Right renal pelvis (tissue), 4 donors: ENCODE measurements at regions not wholly inside any gene's neighbourhood (a gene's known extent, or its start where the extent isn't known, plus 50 kb on each side); places are given as distances from the start of the nearest gene placed in this dataset.

Experiments
- DNase-seq, 4 donors: peaks; one replicate each; pipeline ENCODE4 v3.0.0-alpha.2; 2013; ENCODE audit warnings: low read depth in 4 of 4, low spot score in 3 of 4, missing footprints in 1 of 4

GRCh38 chr18:53757328-53757727, 467.1 kb downstream of the MBD2 start:
- DNase-seq, result no peak

DNA sequence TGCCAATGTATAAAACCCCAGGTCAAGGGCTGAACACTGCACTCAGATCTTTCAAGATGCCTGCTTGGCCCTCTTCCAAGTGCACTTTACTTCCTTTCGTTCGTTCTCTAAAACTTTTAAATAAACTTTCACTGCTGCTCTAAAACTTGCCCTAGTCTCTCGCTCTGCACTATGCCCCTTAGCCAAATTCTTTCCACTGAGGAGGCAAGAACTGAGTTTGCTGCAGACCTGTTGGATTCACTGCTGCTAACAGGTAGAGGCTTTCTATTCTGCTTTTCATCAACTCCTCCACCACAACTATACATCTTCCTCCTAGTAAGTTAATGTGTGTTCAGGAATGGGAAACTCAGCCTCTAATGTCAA, 467.9 kb downstream of the MBD2 start:
- DNase-seq, result no peak

DNA sequence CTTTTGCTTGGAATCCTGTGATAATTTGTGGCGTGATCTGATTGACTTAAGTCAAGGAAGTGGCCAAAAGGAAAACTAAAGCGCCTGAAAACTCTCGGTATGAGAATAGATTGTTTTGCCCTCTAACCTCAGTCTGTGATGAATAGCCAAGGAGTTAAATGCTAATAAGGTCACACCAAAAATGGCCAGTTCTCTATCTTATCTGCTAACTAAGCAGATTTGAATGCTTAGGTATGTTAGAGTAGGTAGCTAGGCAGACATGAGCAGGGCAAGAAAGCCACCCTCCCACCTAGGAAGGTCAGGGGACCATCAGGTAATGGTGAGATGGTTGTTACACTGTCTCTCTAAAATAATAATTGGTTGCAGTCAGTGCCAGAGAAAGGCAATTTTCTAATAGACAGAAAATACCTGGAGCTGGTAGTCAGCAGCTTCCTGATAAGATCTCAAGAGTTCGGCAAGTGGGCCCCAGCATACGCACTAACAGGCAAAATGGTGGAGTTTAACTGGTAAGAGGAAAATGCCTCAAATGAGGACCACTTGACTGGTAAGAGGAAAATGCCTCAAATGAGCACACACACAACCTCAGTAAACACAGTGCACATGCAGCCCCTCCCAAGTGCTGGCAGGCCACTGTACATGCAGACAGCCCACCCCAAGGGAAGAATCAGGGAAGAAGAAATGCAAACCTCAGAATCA, 468.4 kb downstream of the MBD2 start:
- DNase-seq, result no peak

DNA sequence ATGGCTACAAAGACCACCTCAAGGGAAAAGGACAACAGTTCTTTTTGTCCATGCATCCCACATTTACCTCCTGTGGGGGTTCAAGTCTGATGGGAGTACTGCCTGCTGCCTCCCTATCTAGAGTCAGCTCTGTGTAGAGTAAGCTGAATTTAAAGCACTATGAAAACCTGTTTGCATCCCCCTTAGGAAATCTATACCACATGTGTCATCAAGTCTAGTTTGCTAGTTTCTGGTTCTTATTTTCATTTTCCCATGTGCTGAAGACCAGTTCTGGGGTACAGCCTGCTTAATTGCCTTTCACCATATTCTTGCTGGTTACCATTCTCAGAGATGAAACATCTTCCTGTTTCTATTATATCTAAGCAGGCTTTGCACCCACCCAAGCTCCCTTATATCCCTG, 470.3 kb downstream of the MBD2 start:
- DNase-seq, result no peak

DNA sequence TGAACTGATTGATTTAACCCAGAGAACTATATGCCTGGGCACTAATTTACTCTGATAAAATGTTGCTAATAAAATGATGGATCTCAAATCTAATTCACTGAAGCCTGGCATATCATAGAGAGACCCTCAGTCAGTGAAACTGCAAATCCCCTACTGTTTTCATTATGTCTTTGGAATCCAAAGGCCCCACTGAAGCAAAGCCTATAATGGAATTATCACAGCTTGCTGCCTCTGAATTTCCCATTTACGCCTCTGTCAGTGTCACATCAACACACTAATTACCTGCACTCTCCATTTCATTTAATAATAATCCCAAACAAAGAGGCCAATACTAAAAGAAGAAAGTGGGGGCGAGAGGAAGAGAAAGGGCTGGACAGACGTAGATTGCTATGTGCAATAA, 470.9 kb downstream of the MBD2 start:
- no peak for DNase-seq

DNA sequence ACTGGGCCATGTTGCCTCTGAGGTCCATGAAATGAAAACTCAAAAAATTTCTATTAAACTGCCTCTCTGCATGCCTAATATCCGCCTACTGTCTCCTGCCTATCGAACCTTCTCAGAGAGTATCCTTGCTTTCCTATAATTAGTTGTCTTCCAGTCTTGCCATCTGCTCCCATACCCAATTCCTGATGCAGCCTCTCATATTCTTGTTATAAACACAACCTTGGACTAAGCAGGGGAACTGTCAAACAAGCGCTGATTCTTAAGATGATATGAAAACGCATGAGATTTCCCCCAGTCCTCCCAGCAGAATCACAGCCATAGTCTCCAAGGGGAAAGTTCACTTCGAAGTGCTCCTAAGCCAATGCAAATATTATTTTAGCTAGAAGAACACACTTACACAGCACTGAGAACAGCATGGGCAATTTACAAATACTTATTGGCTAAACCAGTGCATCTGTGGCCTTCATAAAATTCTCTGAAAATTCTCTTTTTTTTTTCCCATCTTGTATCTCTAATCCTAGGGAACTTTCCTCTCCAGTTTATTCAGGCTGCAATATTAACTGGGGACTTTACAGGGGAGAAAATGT, 471.6 kb downstream of the MBD2 start:
- no peak for DNase-seq

- DNase-seq, result no peak
Observed at GRCh38 chr18:53749766-53750165, 474.7 kb downstream of the MBD2 start.

DNA sequence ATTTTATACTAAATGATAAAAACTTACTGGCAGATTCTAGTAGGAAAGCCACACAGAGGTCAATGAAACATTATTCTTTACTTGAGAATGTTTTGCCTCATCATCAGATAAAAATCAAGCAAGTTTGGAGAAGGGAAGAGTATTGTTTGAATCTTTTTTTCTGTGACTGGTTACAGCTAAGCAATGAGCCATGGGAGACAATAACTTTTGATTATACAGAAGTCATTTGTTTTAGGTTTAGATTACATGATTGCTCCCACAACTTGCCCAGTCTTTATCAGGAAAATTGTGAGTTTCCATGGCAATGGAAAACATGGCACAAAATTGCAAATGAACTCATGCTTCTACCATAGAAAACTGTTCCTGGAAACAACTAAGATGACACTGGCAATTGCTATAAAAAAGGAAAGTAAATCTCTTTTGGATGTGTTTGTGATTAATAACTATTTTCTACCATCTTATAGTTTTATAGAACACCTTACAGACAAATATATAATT, 476.8 kb downstream of the MBD2 start:
- no peak for DNase-seq

DNA sequence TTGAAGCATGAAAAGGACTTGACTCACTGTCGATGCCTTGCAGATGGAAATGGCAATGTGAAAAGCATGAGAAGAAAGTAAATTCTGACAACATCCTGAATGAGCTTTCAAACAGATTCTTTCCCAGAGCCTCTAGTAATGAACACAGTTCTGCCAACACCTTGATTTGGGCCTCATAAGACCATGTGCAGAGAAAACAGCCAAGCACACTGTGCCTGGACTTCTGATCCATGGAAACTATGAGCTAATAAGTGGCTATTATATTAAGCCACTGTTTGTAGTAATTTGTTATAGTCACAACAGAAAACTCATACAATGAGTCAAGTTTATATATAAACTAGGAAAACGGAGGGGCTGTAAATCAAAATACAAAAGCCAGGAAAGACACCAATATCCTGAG, 477.3 kb downstream of the MBD2 start:
- DNase-seq, result no peak

DNA sequence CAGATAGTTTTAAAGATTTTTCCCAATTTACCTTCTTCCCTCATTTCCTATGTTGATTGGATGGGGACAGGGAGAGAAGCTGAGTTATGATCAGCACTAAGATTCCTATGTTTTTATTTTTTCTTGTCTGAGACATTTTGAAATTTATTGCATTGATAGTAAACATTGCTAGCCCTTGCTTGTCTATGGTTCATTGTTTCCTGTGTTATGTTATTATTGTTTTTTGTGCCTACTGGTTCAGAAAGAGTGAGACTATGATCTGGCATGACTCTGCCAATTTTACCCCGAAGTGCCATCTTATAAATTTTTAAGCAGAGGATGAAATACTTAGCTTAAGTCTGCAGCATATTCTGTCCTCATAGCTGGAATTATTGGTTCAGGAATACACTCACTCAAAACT, 478.5 kb downstream of the MBD2 start:
- DNase-seq, result no peak

DNA sequence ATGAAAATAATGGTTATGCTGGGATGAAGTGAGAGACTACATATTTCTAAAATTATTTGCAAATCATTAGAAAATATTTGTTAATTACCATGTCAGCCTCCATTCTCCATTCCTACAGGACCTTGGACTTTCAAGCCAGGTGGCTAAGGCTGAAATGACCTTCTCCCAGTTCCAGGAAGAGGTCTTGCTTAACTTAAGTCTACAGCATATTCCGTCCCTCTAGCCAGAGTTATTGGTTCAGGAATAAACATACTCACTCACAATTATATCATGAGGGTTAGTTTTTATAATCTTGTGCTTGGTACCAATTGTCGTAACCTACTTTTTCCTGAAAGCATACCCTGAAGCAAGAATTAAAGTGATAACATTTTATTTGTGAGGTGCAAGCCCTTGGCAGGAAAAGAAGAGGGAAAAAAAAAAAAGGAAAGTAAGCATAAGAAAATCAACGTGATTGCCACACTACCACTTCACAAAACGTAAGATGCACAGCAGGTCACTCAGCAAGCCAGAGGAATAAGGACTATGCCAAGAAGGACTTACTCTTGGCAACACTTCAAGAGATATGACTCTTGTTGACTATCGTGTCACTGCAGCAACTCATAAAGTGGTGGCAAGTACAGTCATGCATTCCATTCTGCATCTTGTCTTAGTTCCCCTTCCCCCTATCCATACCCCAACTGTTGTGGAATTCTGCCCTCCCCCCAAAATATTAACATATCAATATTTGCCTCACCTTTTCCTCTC, 479.1 kb downstream of the MBD2 start:
- DNase-seq, result no peak

DNA sequence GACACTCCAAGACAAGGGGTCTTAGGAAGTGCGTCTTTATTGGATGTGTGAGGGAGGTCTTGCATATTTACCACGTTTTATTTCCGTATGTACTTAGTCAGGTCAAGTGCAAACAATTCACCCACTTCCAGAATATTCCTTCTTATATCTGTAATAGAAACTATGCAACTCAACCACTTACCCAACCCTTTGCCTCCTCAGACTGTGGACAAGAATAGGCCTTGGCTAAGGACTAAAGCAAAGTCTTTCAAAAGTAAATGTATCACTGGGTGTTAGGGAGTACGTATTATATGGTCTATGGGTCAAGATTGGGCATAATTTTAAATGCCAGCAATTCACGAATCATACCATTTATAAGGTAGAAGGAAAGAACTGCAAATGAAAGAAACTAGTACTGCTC, 484.8 kb downstream of the MBD2 start:
- DNase-seq, result no peak

- no peak for DNase-seq
Observed at GRCh38 chr18:53735526-53735925, 488.9 kb downstream of the MBD2 start.

- no peak for DNase-seq
Observed at GRCh38 chr18:53715243-53715853, 509.1 kb downstream of the MBD2 start.

- no peak for DNase-seq
Observed at GRCh38 chr18:53710080-53710479, 514.4 kb downstream of the MBD2 start.

DNA sequence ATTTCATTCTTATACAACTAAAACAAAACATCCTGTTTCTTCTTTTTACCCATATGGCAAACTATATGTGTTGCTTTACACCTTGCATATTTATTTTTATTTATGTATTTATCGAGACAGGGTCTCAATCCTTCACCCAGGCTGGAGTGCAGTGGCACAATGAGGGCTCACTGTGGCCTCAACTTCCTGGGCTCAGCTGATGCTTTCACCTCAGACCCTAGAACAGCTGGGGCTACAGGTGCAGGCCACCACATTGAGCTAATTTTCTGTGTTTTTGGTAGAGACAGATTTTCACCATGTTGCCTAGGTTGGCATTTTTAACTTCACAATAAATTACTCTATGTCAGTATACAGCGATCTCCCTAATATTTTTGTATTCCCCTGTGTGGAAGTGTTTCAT, 522.0 kb downstream of the MBD2 start:
- DNase-seq, result no peak

GRCh38 chr18:53701697-53702096, 522.8 kb downstream of the MBD2 start:
- DNase-seq, result no peak

GRCh38 chr18:53698907-53699306, 525.6 kb downstream of the MBD2 start:
- peak; percentile 7 to 8 (median 8) for DNase-seq

GRCh38 chr18:53689886-53690285, 534.6 kb downstream of the MBD2 start:
- no peak for DNase-seq

DNA sequence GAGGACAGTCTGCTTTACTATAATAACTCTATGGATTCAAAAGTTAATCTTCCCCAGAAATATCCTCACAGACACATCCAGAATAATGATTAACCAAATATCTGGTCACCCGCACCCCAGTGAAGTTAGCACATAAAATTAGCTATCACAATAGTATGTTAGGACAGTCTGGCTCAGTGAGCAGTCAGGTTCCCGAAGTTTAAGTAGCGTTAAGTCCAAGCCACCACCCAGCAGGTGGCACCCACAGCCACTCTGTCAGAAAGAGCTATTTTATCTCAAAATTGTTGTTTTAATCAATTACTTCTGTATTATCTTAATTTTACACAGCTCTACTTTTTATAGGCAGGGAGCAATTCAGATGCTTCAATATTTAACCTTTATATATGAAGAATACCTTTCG, 537.5 kb downstream of the MBD2 start:
- no peak for DNase-seq

- no peak for DNase-seq
Observed at GRCh38 chr18:53682796-53683195, 541.7 kb downstream of the MBD2 start.

DNA sequence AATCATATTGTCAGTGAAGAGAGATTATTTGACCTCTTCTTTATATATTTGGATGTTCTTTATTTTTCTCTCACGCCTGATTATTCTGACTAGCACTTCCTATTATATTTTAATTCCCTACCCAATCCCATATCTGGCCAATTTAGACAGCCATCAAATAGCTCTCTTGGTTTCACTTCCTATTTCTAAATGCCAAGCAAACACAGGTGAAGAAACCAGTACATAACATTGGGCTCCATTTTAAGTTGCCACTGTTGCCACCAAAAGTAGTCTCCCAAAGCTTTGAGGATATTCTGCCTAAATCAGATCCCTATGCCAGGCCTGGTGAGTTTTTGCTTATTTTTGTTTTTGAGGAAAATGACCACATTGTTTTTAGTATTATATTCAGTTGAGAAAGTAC, 547.0 kb downstream of the MBD2 start:
- no peak for DNase-seq
